ENCODE measurements at regions not wholly inside any gene's neighbourhood (a gene's known extent, or its start where the extent isn't known, plus 50 kb on each side); places are given as distances from the start of the nearest gene placed in this dataset.

- H3K4me3 ChIP-seq: no peak overlapping the region
- no peak for TF ChIP-seq CTCF (IDR thresholded peaks at IDR 0.05; ENCODE audit: low read depth, low read length)
- no peaks in the 10 kb centered on the region for H3K4me1 ChIP-seq (ENCODE audit: low read depth)
- H3K9me3 ChIP-seq (ENCODE audit: low read depth): no peaks in the 10 kb centered on the region
- no peak for DNase-seq (ENCODE audit: low read depth in 1 of 2, low spot score in 1 of 2)
- H3K36me3 ChIP-seq: no peaks in the 10 kb centered on the region
- H3K27ac ChIP-seq: no peak overlapping the region
- H3K27me3 ChIP-seq: no peaks in the 10 kb centered on the region
Measured at GRCh38 chr10:8911032-8911431, 856.5 kb downstream of the GATA3 start.

GRCh38 chr10:8912108-8912507 lies 857.6 kb downstream of the GATA3 start:
- no peaks in the 10 kb centered on the region for H3K4me1 ChIP-seq (ENCODE audit: low read depth)
- H3K27me3 ChIP-seq: no peaks in the 10 kb centered on the region
- no peaks in the 10 kb centered on the region for H3K36me3 ChIP-seq
- no peak for TF ChIP-seq CTCF (IDR thresholded peaks at IDR 0.05; ENCODE audit: low read depth, low read length)
- H3K4me3 ChIP-seq: no peak overlapping the region
- DNase-seq (ENCODE audit: low read depth in 1 of 2, low spot score in 1 of 2): no peak
- no peak overlapping the region for H3K27ac ChIP-seq
- no peaks in the 10 kb centered on the region for H3K9me3 ChIP-seq (ENCODE audit: low read depth)

GRCh38 chr10:8913720-8914119 lies 859.2 kb downstream of the GATA3 start:
- no peak for TF ChIP-seq CTCF (IDR thresholded peaks at IDR 0.05; ENCODE audit: low read depth, low read length)
- no peak for DNase-seq (ENCODE audit: low read depth in 1 of 2, low spot score in 1 of 2)
- no peaks in the 10 kb centered on the region for H3K36me3 ChIP-seq
- H3K4me3 ChIP-seq: no peak overlapping the region
- H3K27me3 ChIP-seq: no peaks in the 10 kb centered on the region
- H3K9me3 ChIP-seq (ENCODE audit: low read depth): no peaks in the 10 kb centered on the region
- H3K4me1 ChIP-seq (ENCODE audit: low read depth): no peaks in the 10 kb centered on the region
- no peak overlapping the region for H3K27ac ChIP-seq

GRCh38 chr10:8919280-8919679 lies 864.8 kb downstream of the GATA3 start:
- no peak for DNase-seq (ENCODE audit: low read depth in 1 of 2, low spot score in 1 of 2)
- Histone ChIP-seq H3K9me3 (ENCODE audit: low read depth) (no peaks in the 10 kb centered on the region), H3K27me3 (no peaks in the 10 kb centered on the region), H3K36me3 (no peaks in the 10 kb centered on the region), H3K4me3 (no peak overlapping the region), H3K4me1 (ENCODE audit: low read depth) (no peaks in the 10 kb centered on the region), H3K27ac (no peak overlapping the region)
- TF ChIP-seq CTCF (IDR thresholded peaks at IDR 0.05; ENCODE audit: low read depth, low read length): no peak

- Histone ChIP-seq H3K36me3 (no peaks in the 10 kb centered on the region), H3K27ac (no peak overlapping the region), H3K4me3 (no peak overlapping the region), H3K9me3 (ENCODE audit: low read depth) (no peaks in the 10 kb centered on the region), H3K4me1 (ENCODE audit: low read depth) (no peaks in the 10 kb centered on the region), H3K27me3 (no peaks in the 10 kb centered on the region)
- no peak for TF ChIP-seq CTCF (IDR thresholded peaks at IDR 0.05; ENCODE audit: low read depth, low read length)
- no peak for DNase-seq (ENCODE audit: low read depth in 1 of 2, low spot score in 1 of 2)
Measured at GRCh38 chr10:8921568-8921967, 867.1 kb downstream of the GATA3 start.

GRCh38 chr10:8923096-8923495 lies 868.6 kb downstream of the GATA3 start:
- Histone ChIP-seq H3K4me3 (no peak overlapping the region), H3K27ac (no peak overlapping the region), H3K27me3 (no peaks in the 10 kb centered on the region), H3K4me1 (ENCODE audit: low read depth) (no peaks in the 10 kb centered on the region), H3K36me3 (no peaks in the 10 kb centered on the region), H3K9me3 (ENCODE audit: low read depth) (no peaks in the 10 kb centered on the region)
- no peak for TF ChIP-seq CTCF (IDR thresholded peaks at IDR 0.05; ENCODE audit: low read depth, low read length)
- DNase-seq (ENCODE audit: low read depth in 1 of 2, low spot score in 1 of 2): no peak
